Prostate gland (tissue), 2 donors: ENCODE measurements at regions not wholly inside any gene's neighbourhood (a gene's known extent, or its start where the extent isn't known, plus 50 kb on each side); places are given as distances from the start of the nearest gene placed in this dataset.
"Not testable (repeated sequence)": the region's sequence is repeated elsewhere in the genome, so short reads cannot be mapped to it uniquely, and the experiment has no call there.

ENCODE experiments used
- CTCF ChIP-seq, 4 experiments: fragments of 200-600 bp in 2 of 4; fragments of 450-650 bp in 2 of 4; sonication (generic) in 2 of 4; IDR thresholded peaks; 1 replicate in 3 of 4; 2 replicates in 1 of 4; pipeline ENCODE4 v1.5.1; 2016 to 2019; ENCODE audit warnings: antibody characterized with exemption in 4 of 4, mild to moderate bottlenecking in 2 of 4, moderate library complexity in 2 of 4
- POLR2A ChIP-seq: fragments of 450-650 bp; IDR thresholded peaks from one replicate; pipeline ENCODE4 v1.6.1; 2016; ENCODE audit warnings: antibody characterized with exemption, mild to moderate bottlenecking

DNA sequence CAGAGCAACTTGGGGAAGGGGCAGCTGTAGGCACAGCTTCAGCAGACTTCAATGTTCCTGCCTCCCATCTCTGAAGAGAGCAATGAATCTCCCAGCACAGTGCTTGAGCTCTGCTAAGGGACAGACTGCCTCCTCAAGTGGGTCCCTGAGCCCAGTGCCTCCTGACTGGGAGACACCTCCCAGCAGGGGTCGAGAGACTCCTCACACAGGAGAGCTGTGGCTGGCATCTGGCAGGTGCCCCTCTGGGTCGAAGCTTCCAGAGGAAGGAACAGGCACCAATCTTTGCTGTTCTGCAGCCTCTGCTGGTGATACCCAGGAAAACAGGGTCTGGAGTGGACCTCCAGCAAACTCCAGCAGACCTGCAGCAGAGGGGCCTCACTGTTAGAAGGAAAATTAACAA, 563.8 kb downstream of the RWDD3 start:
- not testable (repeated sequence) for TF ChIP-seq CTCF (IDR thresholded peaks at IDR 0.05); POLR2A
